ENCODE measurements at regions not wholly inside any gene's neighbourhood (a gene's known extent, or its start where the extent isn't known, plus 50 kb on each side); places are given as distances from the start of the nearest gene placed in this dataset.
"Not testable (repeated sequence)": the region's sequence is repeated elsewhere in the genome, so short reads cannot be mapped to it uniquely, and the experiment has no call there.

- Histone ChIP-seq H3K27ac (no peak overlapping the region), H3K4me1 (ENCODE audit: low read depth) (no peaks in the 10 kb centered on the region), H3K27me3 (no peaks in the 10 kb centered on the region), H3K4me3 (no peak overlapping the region), H3K9me3 (ENCODE audit: low read depth) (no peaks in the 10 kb centered on the region), H3K36me3 (no peaks in the 10 kb centered on the region)
- DNase-seq (ENCODE audit: low read depth in 1 of 2, low spot score in 1 of 2): no peak
- TF ChIP-seq CTCF (IDR thresholded peaks at IDR 0.05; ENCODE audit: low read depth, low read length): no peak
Measured at GRCh38 chr6:112526594-112526993, 179.5 kb downstream of the RFPL4B start.

GRCh38 chr6:112528306-112528705 is 181.2 kb downstream of the RFPL4B start:
- not testable (repeated sequence) for H3K4me1 ChIP-seq (ENCODE audit: low read depth); H3K27ac ChIP-seq; H3K36me3 ChIP-seq; H3K9me3 ChIP-seq (ENCODE audit: low read depth); H3K4me3 ChIP-seq; H3K27me3 ChIP-seq; DNase-seq (ENCODE audit: low read depth in 1 of 2, low spot score in 1 of 2)

GRCh38 chr6:112535816-112536215 is 188.7 kb downstream of the RFPL4B start:
- H3K9me3 ChIP-seq (ENCODE audit: low read depth): no peaks in the 10 kb centered on the region

GRCh38 chr6:112539355-112539754 is 192.2 kb downstream of the RFPL4B start:
- Histone ChIP-seq H3K9me3 (ENCODE audit: low read depth) (no peaks in the 10 kb centered on the region), H3K36me3 (no peaks in the 10 kb centered on the region), H3K4me3 (no peak overlapping the region), H3K27me3 (no peaks in the 10 kb centered on the region), H3K27ac (no peak overlapping the region), H3K4me1 (ENCODE audit: low read depth) (no peaks in the 10 kb centered on the region)
- TF ChIP-seq CTCF (IDR thresholded peaks at IDR 0.05; ENCODE audit: low read depth, low read length): no peak
- no peak for DNase-seq (ENCODE audit: low read depth in 1 of 2, low spot score in 1 of 2)

More at GRCh38 chr6:112535816-112536215, 188.7 kb downstream of the RFPL4B start:
- Histone ChIP-seq H3K27me3 (no peaks in the 10 kb centered on the region), H3K4me1 (ENCODE audit: low read depth) (no peaks in the 10 kb centered on the region), H3K36me3 (no peaks in the 10 kb centered on the region), H3K27ac (no peak overlapping the region), H3K4me3 (no peak overlapping the region)
- DNase-seq (ENCODE audit: low read depth in 1 of 2, low spot score in 1 of 2): no peak
- no peak for TF ChIP-seq CTCF (IDR thresholded peaks at IDR 0.05; ENCODE audit: low read depth, low read length)

- DNase-seq (ENCODE audit: low read depth in 1 of 2, low spot score in 1 of 2); H3K36me3 ChIP-seq; H3K27ac ChIP-seq; H3K27me3 ChIP-seq; H3K4me3 ChIP-seq; H3K9me3 ChIP-seq (ENCODE audit: low read depth); H3K4me1 ChIP-seq (ENCODE audit: low read depth): not testable (repeated sequence)
Measured at GRCh38 chr6:112541847-112542246, 194.7 kb downstream of the RFPL4B start.

- not testable (repeated sequence) for H3K36me3 ChIP-seq; H3K27ac ChIP-seq; H3K9me3 ChIP-seq (ENCODE audit: low read depth); H3K4me1 ChIP-seq (ENCODE audit: low read depth); DNase-seq (ENCODE audit: low read depth in 1 of 2, low spot score in 1 of 2); H3K27me3 ChIP-seq; H3K4me3 ChIP-seq
Measured at GRCh38 chr6:112547321-112548085, 200.4 kb downstream of the RFPL4B start.

- no peak for TF ChIP-seq CTCF (IDR thresholded peaks at IDR 0.05; ENCODE audit: low read depth, low read length)
- H3K36me3 ChIP-seq: no peaks in the 10 kb centered on the region
- no peak overlapping the region for H3K27ac ChIP-seq
- H3K9me3 ChIP-seq (ENCODE audit: low read depth): no peaks in the 10 kb centered on the region
- no peaks in the 10 kb centered on the region for H3K27me3 ChIP-seq
- DNase-seq (ENCODE audit: low read depth in 1 of 2, low spot score in 1 of 2): no peak
- H3K4me1 ChIP-seq (ENCODE audit: low read depth): no peaks in the 10 kb centered on the region
- H3K4me3 ChIP-seq: no peak overlapping the region
Measured at GRCh38 chr6:112549749-112550148, 202.6 kb downstream of the RFPL4B start.
